Stomach (tissue), 4 donors: ENCODE measurements at regions not wholly inside any gene's neighbourhood (a gene's known extent, or its start where the extent isn't known, plus 50 kb on each side); places are given as distances from the start of the nearest gene placed in this dataset.

Source experiments
- CTCF ChIP-seq, 7 experiments: fragments of 450-650 bp in 4 of 7; fragments of 200-600 bp in 3 of 7; sonication (generic) in 3 of 7; IDR thresholded peaks; one replicate each; pipeline ENCODE4 v1.5.1; 2016 to 2019; ENCODE audit warnings: antibody characterized with exemption in 7 of 7, control low read depth in 2 of 7, mild to moderate bottlenecking in 1 of 7
- EP300 ChIP-seq: sonication (generic); formaldehyde crosslinking; IDR thresholded peaks from one replicate; pipeline ENCODE4 v1.6.1; 2017; ENCODE audit warnings: antibody characterized with exemption
- POLR2A ChIP-seq, 4 donors: fragments of 450-650 bp; IDR thresholded peaks; one replicate each; pipeline ENCODE4 v1.6.1; 2016; ENCODE audit warnings: antibody characterized with exemption in 4 of 4, control low read depth in 2 of 4, mild to moderate bottlenecking in 1 of 4, moderate library complexity in 1 of 4

GRCh38 chr6:48213076-48213788, 102.2 kb upstream of the PTCHD4 start:
- no peak for TF ChIP-seq CTCF (IDR thresholded peaks at IDR 0.05)
- no peak for TF ChIP-seq EP300
- TF ChIP-seq POLR2A (IDR thresholded peaks at IDR 0.05): no peak
